GM23248 (cell line): ENCODE measurements at regions not wholly inside any gene's neighbourhood (a gene's known extent, or its start where the extent isn't known, plus 50 kb on each side); places are given as distances from the start of the nearest gene placed in this dataset.

Experiments
- EZH2 ChIP-seq: fragments of 200-600 bp; sonication (generic); IDR thresholded peaks from 2 replicates; pipeline ENCODE4 v1.6.1; 2018; ENCODE audit warnings: antibody characterized with exemption, mild to moderate bottlenecking; ENCODE audit not compliant: insufficient read depth, poor library complexity, severe bottlenecking
- EZH2phosphoT487 ChIP-seq: fragments of 200-600 bp; sonication (generic); IDR thresholded peaks from 2 replicates; pipeline ENCODE4 v1.6.1; 2018; ENCODE audit warnings: antibody characterized with exemption, moderate library complexity, mild to moderate bottlenecking, low read depth; ENCODE audit not compliant: insufficient read depth

- no peak for TF ChIP-seq EZH2
- TF ChIP-seq EZH2phosphoT487, result no peak
These were observed 149.4 kb upstream of the NDUFV2 start for GRCh38 chr18:8952769-8953760.
